AG10803 (cell line): ENCODE measurements at regions not wholly inside any gene's neighbourhood (a gene's known extent, or its start where the extent isn't known, plus 50 kb on each side); places are given as distances from the start of the nearest gene placed in this dataset.

Experiments
- DNase-seq: peaks from one replicate; pipeline ENCODE4 v3.0.0; 2010; ENCODE audit warnings: low read depth
- H3K4me3 ChIP-seq: 2 replicates; pipeline ENCODE4 v1.5.1; 2011; ENCODE audit warnings: mild to moderate bottlenecking, low read length, control low read depth
- TF ChIP-seq, protein P1 (sequence below): conservative IDR thresholded peaks from 2 replicates; pipeline ENCODE4 v1.5.1; 2011; ENCODE audit warnings: mild to moderate bottlenecking, low read length, control low read depth, inconsistent platforms

DNA sequence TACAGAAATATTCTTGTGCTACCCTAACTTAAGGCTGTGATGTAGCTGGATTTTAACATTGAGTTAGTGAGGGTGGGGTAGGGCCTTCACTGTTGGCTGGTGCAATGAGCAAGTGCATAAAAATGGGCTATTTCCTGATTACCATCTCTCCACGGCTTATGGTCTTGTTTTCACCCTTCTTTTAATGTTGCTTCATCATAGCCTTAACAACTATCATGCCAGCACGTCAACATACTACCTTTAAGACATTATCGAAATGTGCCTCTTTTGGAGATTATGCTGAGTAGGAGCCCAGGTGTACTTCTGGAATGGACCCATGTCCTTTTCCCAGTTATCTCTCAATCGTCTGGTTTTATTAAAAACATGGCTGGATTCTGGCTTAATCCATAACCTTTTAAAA is 350.9 kb upstream of the ACTBL2 start:
- H3K4me3 ChIP-seq, result no peak overlapping the region
- no peak for DNase-seq
- TF ChIP-seq, protein P1, sequence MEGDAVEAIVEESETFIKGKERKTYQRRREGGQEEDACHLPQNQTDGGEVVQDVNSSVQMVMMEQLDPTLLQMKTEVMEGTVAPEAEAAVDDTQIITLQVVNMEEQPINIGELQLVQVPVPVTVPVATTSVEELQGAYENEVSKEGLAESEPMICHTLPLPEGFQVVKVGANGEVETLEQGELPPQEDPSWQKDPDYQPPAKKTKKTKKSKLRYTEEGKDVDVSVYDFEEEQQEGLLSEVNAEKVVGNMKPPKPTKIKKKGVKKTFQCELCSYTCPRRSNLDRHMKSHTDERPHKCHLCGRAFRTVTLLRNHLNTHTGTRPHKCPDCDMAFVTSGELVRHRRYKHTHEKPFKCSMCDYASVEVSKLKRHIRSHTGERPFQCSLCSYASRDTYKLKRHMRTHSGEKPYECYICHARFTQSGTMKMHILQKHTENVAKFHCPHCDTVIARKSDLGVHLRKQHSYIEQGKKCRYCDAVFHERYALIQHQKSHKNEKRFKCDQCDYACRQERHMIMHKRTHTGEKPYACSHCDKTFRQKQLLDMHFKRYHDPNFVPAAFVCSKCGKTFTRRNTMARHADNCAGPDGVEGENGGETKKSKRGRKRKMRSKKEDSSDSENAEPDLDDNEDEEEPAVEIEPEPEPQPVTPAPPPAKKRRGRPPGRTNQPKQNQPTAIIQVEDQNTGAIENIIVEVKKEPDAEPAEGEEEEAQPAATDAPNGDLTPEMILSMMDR, result no peak

- no peak overlapping the region for H3K4me3 ChIP-seq
- TF ChIP-seq, protein P1, result no peak
- DNase-seq, result no peak
Observed at GRCh38 chr5:57832875-57833274, 350.3 kb upstream of the ACTBL2 start.

DNA sequence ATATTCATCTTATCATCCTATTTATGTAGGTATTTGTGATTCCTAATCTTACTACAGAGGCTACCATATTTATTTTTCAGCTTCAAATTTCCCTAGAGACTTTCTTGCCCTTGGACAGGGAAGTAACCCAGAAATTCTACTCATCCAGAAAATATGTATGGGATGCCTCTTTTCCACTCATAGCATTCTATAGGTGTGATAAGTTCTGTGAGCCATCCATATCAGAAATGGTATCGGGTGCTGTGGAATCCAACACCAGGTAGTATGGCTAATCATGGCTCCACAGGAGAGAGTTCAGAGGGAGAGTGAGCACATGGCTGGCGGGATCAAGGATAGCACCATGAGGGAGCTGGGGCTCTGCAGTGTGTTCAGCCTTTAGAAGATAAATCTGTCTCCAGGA is 349.3 kb upstream of the ACTBL2 start:
- TF ChIP-seq, protein P1, result no peak
- DNase-seq, result no peak
- H3K4me3 ChIP-seq, result no peak overlapping the region

DNA sequence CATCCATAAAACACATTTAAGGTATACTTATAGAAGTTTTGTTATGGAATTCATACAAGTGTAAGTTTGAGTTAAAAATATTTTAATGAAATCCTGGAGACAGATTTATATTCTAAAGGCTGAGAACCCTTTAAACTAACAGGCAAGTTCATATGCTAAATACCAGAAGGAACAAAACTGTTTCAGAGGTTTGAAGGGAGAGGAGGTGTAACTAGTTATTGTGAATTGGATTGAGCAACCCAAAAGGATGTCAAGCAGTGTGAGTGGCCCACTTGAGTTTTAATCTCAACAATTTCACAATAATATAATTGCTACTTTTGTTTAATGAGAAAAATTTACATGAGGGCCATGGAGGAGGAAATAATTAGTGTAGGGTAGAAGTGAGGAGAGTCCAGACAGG is 348.5 kb upstream of the ACTBL2 start:
- DNase-seq, result no peak
- TF ChIP-seq, protein P1, result no peak
- no peak overlapping the region for H3K4me3 ChIP-seq

DNA sequence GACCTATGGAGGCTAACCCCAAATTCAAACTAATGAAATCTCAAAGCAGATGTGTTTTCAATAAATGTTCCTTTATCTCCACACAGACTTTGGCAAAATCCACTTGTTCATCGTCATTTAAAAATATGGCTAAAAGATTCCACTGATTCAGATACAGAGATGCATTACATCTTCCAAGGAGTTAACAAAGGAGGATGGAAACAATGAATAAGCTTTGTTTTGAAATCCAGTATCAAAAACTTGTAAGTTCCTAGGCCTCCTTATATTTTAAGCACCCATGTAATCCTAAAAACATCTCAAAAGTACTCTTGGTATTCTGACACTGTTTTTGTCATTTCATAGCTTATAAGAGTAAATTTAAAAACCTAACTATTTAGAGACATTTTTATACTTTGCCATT is 345.6 kb upstream of the ACTBL2 start:
- DNase-seq, result peak; percentile 42
- no peak overlapping the region for H3K4me3 ChIP-seq
- TF ChIP-seq, protein P1, result no peak

DNA sequence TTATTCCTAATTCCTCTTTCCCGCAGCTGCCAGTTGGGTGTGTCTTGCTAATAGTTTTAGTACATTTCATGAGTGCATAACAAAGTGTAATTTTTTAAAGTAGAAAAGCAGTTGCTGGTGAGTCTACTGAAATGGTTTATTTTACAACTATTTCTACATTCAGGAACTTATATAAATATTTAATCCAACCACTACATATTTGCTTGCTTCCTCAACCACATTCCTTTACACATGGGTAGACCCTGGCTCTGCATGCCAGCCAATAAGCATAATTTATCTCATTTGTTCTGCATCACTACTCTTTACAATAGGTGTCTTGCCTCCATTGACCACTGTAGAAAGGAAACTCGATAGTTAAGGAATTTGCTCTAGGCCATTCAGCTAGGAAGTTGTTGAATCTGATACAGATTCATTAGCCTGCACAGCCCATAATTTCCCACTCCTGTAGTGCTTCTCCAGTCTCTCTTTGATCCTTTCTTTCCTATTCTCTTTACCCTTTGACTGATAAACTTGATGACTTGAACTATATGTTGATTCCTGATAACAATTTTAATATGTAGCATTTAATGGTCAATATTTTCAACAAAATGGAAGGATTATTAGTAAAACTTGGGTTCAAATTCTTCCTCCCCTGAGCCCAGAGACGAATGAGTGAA is 342.5 kb upstream of the ACTBL2 start:
- H3K4me3 ChIP-seq, result no peak overlapping the region
- peak; percentile 93 for DNase-seq
- TF ChIP-seq, protein P1, result no peak

GRCh38 chr5:57824623-57825022 is 342.0 kb upstream of the ACTBL2 start:
- DNase-seq, result no peak
- TF ChIP-seq, protein P1, result no peak
- no peak overlapping the region for H3K4me3 ChIP-seq
